GM13977 (cell line): ENCODE measurements at regions not wholly inside any gene's neighbourhood (a gene's known extent, or its start where the extent isn't known, plus 50 kb on each side); places are given as distances from the start of the nearest gene placed in this dataset.

ENCODE experiments used
- DNase-seq: peaks from one replicate; pipeline ENCODE4 v3.0.0; 2012; ENCODE audit warnings: low spot score
- in situ Hi-C: fragments of 300-500 bp; cut with MboI; formaldehyde crosslinking; loops from one replicate; pipeline ENCODE4 v1.12.0; 2022; ENCODE audit warnings: low sequenced_read_pairs, low pct_unique_long_range_greater_than_20kb, mixed read lengths, inconsistent platforms; ENCODE audit not compliant: unreplicated experiment
- TF ChIP-seq, protein P1 (sequence below): IDR thresholded peaks from 2 replicates; pipeline ENCODE4 v1.5.1; 2012; ENCODE audit warnings: mild to moderate bottlenecking, control low read depth; ENCODE audit not compliant: insufficient read depth; ENCODE audit errors: extremely low read depth, missing control alignments

DNA sequence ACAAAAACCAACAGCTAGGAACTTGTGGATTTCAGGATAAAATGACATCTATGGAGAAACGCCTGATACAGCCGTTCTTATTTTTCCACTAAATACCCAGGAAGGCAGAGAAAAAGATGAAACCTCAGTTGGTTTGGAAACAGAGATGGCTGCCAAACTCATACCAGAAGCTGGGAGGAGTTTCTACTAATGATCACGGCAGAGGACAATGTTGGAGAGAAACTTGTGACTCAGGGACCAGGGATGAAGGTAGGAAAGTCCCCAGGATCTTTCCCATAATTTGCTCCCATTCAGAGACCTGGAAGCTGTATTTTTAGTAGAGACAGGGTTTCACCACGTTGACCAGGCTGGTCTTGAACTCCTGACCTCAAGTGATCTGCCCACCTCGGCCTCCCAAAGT lies 187.1 kb upstream of the IER5L start:
- TF ChIP-seq, protein P1, sequence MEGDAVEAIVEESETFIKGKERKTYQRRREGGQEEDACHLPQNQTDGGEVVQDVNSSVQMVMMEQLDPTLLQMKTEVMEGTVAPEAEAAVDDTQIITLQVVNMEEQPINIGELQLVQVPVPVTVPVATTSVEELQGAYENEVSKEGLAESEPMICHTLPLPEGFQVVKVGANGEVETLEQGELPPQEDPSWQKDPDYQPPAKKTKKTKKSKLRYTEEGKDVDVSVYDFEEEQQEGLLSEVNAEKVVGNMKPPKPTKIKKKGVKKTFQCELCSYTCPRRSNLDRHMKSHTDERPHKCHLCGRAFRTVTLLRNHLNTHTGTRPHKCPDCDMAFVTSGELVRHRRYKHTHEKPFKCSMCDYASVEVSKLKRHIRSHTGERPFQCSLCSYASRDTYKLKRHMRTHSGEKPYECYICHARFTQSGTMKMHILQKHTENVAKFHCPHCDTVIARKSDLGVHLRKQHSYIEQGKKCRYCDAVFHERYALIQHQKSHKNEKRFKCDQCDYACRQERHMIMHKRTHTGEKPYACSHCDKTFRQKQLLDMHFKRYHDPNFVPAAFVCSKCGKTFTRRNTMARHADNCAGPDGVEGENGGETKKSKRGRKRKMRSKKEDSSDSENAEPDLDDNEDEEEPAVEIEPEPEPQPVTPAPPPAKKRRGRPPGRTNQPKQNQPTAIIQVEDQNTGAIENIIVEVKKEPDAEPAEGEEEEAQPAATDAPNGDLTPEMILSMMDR = no peak
- no peak for DNase-seq
- in situ Hi-C loops = no loop called here

DNA sequence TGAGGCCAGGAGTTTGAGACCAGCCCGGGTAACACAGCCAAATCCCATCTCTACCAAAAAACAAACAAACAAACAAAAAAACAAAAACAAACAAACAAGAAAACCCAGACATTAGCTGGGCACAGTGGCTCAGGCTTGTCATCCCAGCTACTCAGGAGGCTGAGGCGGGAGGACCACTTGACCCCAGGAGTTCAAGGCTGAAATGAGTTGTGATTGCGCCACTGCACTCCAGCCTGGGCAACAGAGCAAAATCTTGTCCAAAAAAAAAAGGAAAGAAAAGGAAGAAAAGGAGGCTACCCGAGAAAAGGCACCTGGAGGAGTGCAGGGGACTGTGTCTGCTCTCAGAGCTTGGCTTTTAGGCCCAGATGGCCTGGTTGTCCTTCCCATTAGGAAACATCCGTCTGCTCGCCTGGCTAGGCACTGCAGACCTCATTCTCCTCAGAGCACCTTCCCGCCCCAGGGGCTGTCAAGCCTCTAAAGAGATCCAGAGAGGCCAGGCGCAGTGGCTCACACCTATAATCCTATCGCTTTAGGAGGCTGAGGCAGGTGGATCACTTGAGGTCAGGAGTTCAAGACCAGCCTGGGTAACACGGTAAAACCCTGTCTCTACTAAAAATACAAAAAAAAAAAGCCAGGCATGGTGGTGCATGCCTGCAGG lies 185.3 kb upstream of the IER5L start:
- TF ChIP-seq, protein P1 = no peak
- in situ Hi-C loops = no loop called here
- no peak for DNase-seq

DNA sequence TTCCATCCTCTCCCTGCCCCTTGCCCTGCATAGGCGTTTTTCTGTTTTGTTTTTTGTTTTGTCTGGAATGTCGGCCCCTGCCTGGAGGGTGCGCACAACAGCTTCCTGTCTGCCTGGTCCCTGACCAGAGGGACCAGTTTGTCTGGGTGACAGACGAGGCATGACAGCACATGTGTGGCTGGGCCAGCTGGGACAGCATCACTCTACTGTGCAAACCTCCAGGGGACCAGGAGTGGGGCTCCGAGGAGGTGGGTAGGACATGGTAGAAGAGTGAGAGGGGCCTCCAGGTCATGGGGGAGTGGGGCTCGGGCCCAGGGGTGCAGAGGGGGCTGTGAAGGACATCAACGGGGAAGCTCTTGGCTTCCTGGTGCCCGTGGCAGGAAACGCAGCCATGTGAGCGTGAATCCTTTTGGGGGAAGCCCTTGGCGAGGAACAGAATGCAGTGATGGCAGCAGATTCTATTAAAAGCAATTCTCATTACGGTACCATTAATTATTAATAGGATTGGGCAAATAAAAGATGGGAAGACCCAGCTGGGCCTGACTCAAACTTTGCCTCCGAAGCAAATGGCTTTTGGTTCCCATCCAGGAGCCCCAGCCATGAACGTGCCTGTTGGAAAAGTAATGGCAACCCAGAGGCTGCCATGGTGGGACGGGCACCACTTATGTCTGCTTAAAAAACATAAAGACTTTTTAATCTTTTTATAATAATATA lies 184.4 kb upstream of the IER5L start:
- TF ChIP-seq, protein P1 = no peak
- in situ Hi-C loops = no loop called here
- no peak for DNase-seq

DNA sequence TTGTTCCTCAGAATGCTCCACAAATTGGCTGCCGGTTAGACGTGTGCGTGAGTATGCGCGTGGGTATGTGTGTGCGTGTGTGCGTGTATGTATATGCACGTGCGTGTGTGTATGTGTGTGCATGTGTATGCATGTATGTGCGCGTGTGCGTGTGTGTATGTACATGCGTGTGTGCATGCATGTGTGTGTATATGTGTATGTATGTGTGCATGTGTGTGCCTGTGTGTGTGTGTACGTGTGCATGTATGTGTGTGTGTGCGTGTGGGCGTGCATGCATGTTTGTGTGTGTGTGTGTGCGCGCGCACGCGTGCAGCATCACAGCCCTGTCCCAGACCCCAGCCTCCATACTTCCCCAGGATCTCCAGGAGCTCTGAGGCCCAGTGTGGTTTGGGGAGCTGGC lies 183.1 kb upstream of the IER5L start:
- TF ChIP-seq, protein P1 = no peak
- in situ Hi-C loops = no loop called here
- no peak for DNase-seq

DNA sequence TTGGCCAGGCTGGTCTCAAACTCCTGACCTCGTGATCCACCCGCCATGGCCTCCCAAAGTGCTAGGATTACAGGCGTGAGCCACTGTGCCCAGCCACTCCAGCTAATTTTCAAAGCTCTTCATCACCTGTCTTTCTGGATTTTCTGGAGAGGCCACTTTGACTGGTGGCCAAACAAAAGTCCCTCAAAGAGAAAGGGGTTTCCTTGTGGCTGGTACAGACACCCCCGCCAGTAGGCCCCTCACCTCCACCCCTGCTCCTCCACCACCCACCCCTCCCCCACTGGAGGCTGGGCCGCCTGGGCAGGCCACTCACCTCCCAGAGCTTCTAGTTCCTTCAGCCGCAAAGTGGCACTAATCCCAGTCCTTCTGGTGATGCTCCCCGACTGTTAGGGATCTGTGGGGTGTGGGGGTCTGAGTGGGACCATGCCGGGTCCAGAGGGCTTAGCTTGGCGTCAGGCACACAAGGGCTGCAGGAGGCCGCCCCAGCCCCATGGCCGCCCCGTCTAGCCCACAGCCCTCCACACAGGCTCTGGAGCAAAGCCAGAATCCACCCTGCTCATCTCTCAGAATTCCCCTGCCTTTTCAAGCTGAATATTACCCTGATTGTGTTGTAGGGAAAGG lies 182.0 kb upstream of the IER5L start:
- DNase-seq = no peak
- in situ Hi-C loops = no loop called here
- TF ChIP-seq, protein P1 = no peak

DNA sequence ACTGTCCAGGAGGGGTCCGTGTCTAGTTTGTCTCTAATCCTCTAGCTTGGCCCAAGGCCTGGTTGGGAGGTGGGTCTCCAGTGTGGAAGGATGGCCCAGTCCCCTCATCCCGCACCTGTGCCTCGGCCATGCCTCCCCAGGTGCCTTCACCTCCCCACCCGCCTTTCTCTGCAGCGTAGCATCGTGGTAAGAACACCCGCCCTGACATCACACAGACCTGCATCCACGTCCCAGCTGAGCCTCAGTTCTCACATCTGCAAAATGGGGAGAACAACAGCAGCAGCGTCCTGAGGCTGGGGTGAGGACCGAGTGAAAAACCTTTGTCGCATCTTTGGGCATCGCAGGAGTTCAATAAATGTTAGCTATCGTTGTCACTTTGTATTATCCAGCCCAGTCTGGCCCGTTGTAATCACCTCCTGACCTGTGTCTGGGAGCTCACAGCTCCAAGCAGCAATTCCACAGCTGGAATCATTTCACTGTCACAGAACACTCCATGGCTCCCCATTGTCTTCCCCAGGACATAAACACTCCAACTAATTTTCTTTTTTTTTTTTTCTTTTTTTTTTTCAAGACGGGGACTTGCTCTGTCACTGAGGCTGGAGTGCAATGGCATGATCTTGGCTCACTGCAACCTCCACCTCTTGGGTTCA lies 181.2 kb upstream of the IER5L start:
- in situ Hi-C loops = no loop called here
- TF ChIP-seq, protein P1 = no peak
- DNase-seq = no peak
